Fibroblast of lung (primary cell): ENCODE measurements at regions not wholly inside any gene's neighbourhood (a gene's known extent, or its start where the extent isn't known, plus 50 kb on each side); places are given as distances from the start of the nearest gene placed in this dataset.
A peak's percentile ranks its signal among the peaks of the same experiment; 100 is the strongest.

ENCODE experiments used
- DNase-seq, 2 donors: peaks; one replicate each; pipeline versions ENCODE4 v3.0.0 to v3.0.0-alpha.2; 2010; ENCODE audit warnings: low read depth in 2 of 2
- H2AFZ ChIP-seq: 2 replicates; pipeline ENCODE4 v1.5.1; 2012; ENCODE audit warnings: low read length, control low read depth, inconsistent platforms
- H3K27ac ChIP-seq: 2 replicates; pipeline ENCODE4 v1.5.1; 2011; ENCODE audit warnings: low read length, control low read depth; ENCODE audit not compliant: insufficient read depth
- H3K27me3 ChIP-seq: 2 replicates; pipeline ENCODE4 v1.5.1; 2011; ENCODE audit warnings: mild to moderate bottlenecking, low read length; ENCODE audit not compliant: control insufficient read depth, insufficient read depth
- H3K36me3 ChIP-seq: 2 replicates; pipeline ENCODE4 v1.5.1; 2011; ENCODE audit warnings: low read length; ENCODE audit not compliant: control insufficient read depth, insufficient read depth
- H3K4me1 ChIP-seq: 2 replicates; pipeline ENCODE4 v1.5.1; 2011; ENCODE audit warnings: low read length; ENCODE audit not compliant: control insufficient read depth, insufficient read depth; ENCODE audit errors: extremely low read depth
- H3K4me2 ChIP-seq: 2 replicates; pipeline ENCODE4 v1.5.1; 2011; ENCODE audit warnings: low read length, control low read depth; ENCODE audit not compliant: insufficient read depth; ENCODE audit errors: extremely low read depth
- H3K4me3 ChIP-seq, 4 experiments: fragments of 200-600 bp in 1 of 4; sonication (generic) in 1 of 4; replicated peaks in 1 of 4; 2 replicates each; pipeline ENCODE4 v1.5.1; 2011 to 2016; ENCODE audit warnings: low read length in 4 of 4, low read depth in 3 of 4, mild to moderate bottlenecking in 3 of 4, control low read depth in 2 of 4, inconsistent platforms in 1 of 4, mixed read lengths in 1 of 4; ENCODE audit not compliant: insufficient read depth in 1 of 4; ENCODE audit errors: control extremely low read depth in 1 of 4
- H3K79me2 ChIP-seq: 2 replicates; pipeline ENCODE4 v1.5.1; 2012; ENCODE audit warnings: mild to moderate bottlenecking, low read length, inconsistent platforms; ENCODE audit not compliant: control insufficient read depth, insufficient read depth
- H3K9ac ChIP-seq: 2 replicates; pipeline ENCODE4 v1.5.1; 2011; ENCODE audit warnings: mild to moderate bottlenecking, low read length, control low read depth; ENCODE audit not compliant: insufficient read depth
- H3K9me3 ChIP-seq: 2 replicates; pipeline ENCODE4 v1.5.1; 2012; ENCODE audit warnings: low read depth, low read length; ENCODE audit not compliant: control insufficient read depth, insufficient read depth
- H4K20me1 ChIP-seq: 2 replicates; pipeline ENCODE4 v1.5.1; 2011; ENCODE audit warnings: low read length; ENCODE audit not compliant: control insufficient read depth, insufficient read depth; ENCODE audit errors: extremely low read depth
- EZH2 ChIP-seq: IDR thresholded peaks from 2 replicates; pipeline ENCODE4 v1.5.1; 2012; ENCODE audit warnings: low read length, control low read depth, mild to moderate bottlenecking; ENCODE audit errors: missing control alignments
- TF ChIP-seq, protein P1 (sequence below), 2 donors: IDR thresholded peaks in 1 of 2; conservative IDR thresholded peaks in 1 of 2; 1 replicate in 1 of 2; 2 replicates in 1 of 2; pipeline ENCODE4 v1.5.1; 2011 to 2012; ENCODE audit warnings: low read length in 2 of 2, control low read depth in 1 of 2, inconsistent platforms in 1 of 2, low read depth in 1 of 2, mild to moderate bottlenecking in 1 of 2

DNA sequence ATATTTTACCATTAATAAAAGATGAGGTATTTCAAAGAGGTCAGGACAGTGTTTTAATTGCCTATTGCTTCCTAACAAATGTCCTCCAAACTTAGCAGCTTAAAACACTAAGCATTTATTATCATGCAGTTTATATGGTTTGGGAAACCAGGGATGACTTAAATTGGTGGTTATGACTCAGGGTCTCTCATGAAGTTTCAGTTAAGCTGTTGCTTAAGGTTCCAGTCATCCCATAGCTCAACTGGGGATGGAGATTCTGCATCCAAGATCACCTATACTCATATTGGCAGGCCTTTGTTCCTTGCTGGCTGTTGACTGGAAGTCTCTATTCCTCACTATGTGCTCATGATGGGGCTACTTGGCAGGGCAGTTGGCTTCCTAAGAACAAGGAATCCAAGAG is 1329.9 kb upstream of the GOT2 start:
- H3K9ac ChIP-seq = no peak overlapping the region
- no peaks in the 10 kb centered on the region for H3K36me3 ChIP-seq
- H4K20me1 ChIP-seq = no peaks in the 10 kb centered on the region
- H3K27me3 ChIP-seq = no peaks in the 10 kb centered on the region
- TF ChIP-seq EZH2 = no peak
- TF ChIP-seq, protein P1, sequence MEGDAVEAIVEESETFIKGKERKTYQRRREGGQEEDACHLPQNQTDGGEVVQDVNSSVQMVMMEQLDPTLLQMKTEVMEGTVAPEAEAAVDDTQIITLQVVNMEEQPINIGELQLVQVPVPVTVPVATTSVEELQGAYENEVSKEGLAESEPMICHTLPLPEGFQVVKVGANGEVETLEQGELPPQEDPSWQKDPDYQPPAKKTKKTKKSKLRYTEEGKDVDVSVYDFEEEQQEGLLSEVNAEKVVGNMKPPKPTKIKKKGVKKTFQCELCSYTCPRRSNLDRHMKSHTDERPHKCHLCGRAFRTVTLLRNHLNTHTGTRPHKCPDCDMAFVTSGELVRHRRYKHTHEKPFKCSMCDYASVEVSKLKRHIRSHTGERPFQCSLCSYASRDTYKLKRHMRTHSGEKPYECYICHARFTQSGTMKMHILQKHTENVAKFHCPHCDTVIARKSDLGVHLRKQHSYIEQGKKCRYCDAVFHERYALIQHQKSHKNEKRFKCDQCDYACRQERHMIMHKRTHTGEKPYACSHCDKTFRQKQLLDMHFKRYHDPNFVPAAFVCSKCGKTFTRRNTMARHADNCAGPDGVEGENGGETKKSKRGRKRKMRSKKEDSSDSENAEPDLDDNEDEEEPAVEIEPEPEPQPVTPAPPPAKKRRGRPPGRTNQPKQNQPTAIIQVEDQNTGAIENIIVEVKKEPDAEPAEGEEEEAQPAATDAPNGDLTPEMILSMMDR (conservative IDR thresholded peaks at IDR 0.05 in 1 of 2, IDR thresholded peaks at IDR 0.05 in 1 of 2; ENCODE audit: low read depth in 1 of 2, low read length in 2 of 2) = no peak
- DNase-seq = peak in 1 of 2 donors; percentile 17
- no peaks in the 10 kb centered on the region for H3K9me3 ChIP-seq
- H3K4me2 ChIP-seq = no peak overlapping the region
- no peak overlapping the region for H3K4me3 ChIP-seq
- no peaks in the 10 kb centered on the region for H3K79me2 ChIP-seq
- no peak overlapping the region for H2AFZ ChIP-seq
- H3K27ac ChIP-seq = no peak overlapping the region
- no peaks in the 10 kb centered on the region for H3K4me1 ChIP-seq

DNA sequence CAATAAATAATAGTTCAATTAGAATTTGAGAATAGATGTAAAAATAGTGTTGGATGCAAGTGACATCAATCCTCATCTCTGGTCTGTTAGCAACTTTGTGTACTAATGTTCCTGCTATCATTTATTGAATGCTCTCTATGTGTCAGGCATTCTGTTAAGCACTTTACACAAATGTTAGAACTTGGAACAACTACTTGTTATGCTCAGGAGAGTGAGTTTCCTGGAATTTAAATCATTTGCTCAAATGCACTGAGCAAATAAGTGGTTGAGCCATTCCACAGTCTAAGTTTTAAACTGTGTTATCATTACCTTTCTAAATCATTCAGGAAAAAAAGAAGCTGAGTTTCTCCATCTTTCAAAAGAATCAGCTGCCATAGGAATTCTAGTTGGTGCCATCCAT is 1327.3 kb upstream of the GOT2 start:
- H3K27me3 ChIP-seq = no peaks in the 10 kb centered on the region
- peak in 1 of 2 donors; percentile 1 for DNase-seq
- H3K4me1 ChIP-seq = no peaks in the 10 kb centered on the region
- no peak for TF ChIP-seq EZH2
- TF ChIP-seq, protein P1 (conservative IDR thresholded peaks at IDR 0.05 in 1 of 2, IDR thresholded peaks at IDR 0.05 in 1 of 2; ENCODE audit: low read depth in 1 of 2, low read length in 2 of 2) = no peak
- no peak overlapping the region for H2AFZ ChIP-seq
- no peaks in the 10 kb centered on the region for H3K79me2 ChIP-seq
- no peak overlapping the region for H3K9ac ChIP-seq
- no peaks in the 10 kb centered on the region for H3K9me3 ChIP-seq
- no peak overlapping the region for H3K4me2 ChIP-seq
- H3K36me3 ChIP-seq = no peaks in the 10 kb centered on the region
- H3K4me3 ChIP-seq = no peak overlapping the region
- H4K20me1 ChIP-seq = no peaks in the 10 kb centered on the region
- no peak overlapping the region for H3K27ac ChIP-seq

DNA sequence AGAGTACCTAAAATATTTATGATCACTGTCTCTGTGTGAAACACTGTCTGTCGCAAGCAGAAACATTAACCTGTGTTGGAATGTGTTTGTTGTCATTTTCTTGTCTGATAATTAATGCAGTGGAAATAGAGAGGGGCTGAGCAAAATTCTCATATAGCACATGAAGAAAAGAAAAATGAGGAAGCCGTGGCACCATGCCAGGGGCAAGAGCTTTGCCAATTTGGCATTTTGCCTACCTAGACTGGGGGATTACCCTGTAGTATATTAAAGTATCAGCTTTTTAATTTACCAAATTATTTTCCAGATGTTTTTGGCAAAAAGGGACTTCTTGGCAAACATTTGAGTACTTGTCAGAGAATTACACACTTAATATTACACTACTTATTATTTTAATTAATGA is 1326.6 kb upstream of the GOT2 start:
- H4K20me1 ChIP-seq = no peaks in the 10 kb centered on the region
- H3K9me3 ChIP-seq = no peaks in the 10 kb centered on the region
- DNase-seq = no peak
- no peak overlapping the region for H3K9ac ChIP-seq
- no peak overlapping the region for H3K4me2 ChIP-seq
- TF ChIP-seq EZH2 = no peak
- TF ChIP-seq, protein P1 (conservative IDR thresholded peaks at IDR 0.05 in 1 of 2, IDR thresholded peaks at IDR 0.05 in 1 of 2; ENCODE audit: low read depth in 1 of 2, low read length in 2 of 2) = no peak
- no peaks in the 10 kb centered on the region for H3K36me3 ChIP-seq
- no peaks in the 10 kb centered on the region for H3K4me1 ChIP-seq
- H3K4me3 ChIP-seq = no peak overlapping the region
- no peaks in the 10 kb centered on the region for H3K79me2 ChIP-seq
- no peak overlapping the region for H2AFZ ChIP-seq
- no peaks in the 10 kb centered on the region for H3K27me3 ChIP-seq
- H3K27ac ChIP-seq = no peak overlapping the region
